HCEC 1CT (cell line): ENCODE measurements at regions not wholly inside any gene's neighbourhood (a gene's known extent, or its start where the extent isn't known, plus 50 kb on each side); places are given as distances from the start of the nearest gene placed in this dataset.
"Not testable (repeated sequence)": the region's sequence is repeated elsewhere in the genome, so short reads cannot be mapped to it uniquely, and the experiment has no call there.

ENCODE experiments used
- DNase-seq: peaks from one replicate; pipeline ENCODE4 v3.0.0-alpha.2; 2017

GRCh38 chr5:58357121-58357520 is 102.8 kb downstream of the PLK2 start:
- DNase-seq: peak; percentile 17

GRCh38 chr5:58356662-58357061 is 103.2 kb downstream of the PLK2 start:
- DNase-seq: no peak

DNA sequence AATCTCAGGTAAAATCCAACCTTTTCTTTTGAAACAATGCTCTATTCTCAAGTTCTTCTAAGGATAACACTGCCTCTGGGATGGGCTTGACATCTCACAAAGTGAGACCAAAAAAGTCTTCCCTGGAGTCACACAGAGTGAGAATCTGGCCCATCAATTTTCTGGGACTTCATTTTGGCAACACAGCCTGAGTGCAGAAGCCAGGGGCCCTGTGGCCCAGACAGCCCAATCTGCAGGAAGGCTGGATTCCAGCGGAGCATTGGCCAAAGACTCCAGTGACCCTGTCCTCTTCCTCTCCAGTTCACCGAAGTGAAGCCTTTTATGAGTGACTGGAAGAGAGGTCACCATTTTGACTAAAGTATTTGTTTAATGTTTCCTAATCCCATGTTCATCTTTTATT is 105.1 kb downstream of the PLK2 start:
- DNase-seq: no peak

- DNase-seq: no peak
Measured at GRCh38 chr5:58353992-58354391, 105.9 kb downstream of the PLK2 start.

- no peak for DNase-seq
Measured at GRCh38 chr5:58351190-58351589, 108.7 kb downstream of the PLK2 start.

DNA sequence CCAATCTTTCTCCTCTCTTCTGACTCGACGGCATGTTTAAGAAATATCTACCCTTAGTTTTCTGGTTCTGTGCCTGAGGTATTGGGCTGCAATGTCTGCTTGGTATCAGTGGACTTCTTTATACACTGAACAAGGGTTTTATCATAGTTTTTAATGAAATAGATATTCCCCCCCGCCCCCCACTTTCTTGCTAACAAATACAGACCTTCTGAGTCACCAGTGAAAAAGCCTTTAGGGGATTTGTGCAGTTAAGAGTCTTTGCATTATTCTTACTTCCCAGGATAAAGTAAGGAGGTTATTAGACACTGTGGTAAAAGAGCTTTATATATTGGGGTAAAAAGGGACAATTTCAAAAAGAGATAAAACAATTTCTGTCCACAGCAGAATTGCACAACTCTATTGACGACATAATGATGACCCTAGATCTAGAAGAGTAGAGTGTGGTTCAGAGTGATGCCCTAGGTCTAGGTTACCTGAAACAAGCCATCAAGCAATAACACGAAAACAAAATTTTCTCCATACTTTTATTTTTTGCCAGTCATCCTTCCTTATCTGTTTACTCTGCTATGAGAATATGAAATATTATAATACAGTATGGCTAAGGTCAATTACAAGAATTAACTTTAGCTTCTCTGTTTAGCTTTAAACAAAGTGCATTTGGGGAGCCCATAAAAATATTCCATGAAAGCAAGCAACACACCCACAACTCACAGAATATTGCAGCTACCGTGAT is 110.7 kb downstream of the PLK2 start:
- DNase-seq: no peak

- DNase-seq: no peak
Measured at GRCh38 chr5:58346041-58346440, 113.8 kb downstream of the PLK2 start.

DNA sequence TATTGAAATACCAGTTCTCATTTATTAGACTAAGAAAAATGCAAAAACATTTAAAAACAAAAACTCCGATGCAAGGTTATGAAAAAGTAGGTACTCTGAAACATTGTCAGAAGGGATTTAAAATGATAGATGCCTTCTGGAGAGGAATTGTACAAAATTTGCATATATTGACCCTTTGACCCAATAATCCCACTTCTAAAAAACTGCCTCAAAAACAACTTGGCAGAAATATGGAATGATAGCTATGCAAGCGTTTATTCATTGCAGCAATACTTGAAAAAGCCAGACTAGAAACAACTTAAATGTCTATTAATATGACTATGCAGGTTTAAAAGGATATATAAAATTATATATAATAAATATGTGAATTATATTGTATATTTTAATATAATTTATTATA is 118.4 kb downstream of the PLK2 start:
- no peak for DNase-seq

DNA sequence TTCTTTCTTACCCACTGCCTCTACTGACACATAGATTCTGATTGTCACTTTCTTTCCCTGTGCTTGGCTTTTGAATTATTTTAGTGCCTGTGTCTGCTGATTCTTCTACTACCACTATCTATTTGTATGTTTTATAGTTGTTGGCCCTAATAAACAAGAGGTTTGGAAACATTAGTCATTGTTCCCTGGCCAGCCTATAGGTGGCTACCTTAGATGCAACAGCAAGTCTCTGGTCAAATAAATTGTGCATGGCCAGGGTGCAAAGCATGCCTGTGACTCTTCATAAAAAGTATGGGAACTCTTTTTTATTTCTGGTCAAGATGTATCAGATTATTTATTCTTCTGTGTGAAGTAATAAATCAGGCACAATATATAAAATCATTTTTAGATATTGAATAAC is 124.4 kb downstream of the PLK2 start:
- no peak for DNase-seq

GRCh38 chr5:58334035-58334434 is 125.9 kb downstream of the PLK2 start:
- no peak for DNase-seq

DNA sequence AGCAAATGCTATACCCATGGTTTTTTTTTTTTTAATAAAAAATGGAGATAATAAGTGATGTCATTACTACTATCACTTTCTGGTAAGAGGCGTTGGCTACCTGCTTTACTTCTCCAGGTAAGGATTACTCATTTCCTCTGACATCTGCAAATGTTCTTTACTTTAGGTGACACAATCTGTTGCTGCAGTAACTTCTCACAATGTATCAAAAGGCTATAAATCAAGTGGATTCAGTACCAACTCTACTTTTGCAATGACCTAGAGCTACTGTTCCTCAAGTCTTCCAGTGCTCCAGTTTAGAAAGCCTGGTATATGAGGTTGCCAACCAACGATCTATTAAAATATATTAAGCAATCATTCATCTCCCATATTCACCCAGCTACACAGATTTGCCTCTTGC is 129.1 kb downstream of the PLK2 start:
- DNase-seq: no peak

DNA sequence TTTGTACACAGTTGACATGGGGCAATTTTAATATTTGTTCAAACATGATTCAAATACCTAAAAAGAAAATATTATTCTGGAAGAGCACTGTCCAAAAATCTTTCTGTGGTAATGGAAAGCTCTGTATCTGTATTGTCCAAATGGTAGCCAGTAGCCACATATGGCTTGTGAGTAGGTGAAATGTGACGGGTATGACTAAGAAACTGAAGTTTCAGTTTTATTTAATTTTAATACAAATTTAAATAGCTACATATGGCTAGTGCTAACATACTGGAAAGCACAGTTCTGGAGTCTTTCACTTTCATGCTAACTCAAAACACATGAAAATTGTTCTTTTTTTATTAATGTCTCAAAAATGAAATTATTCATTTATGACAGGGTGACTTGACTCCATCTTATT is 132.6 kb downstream of the PLK2 start:
- no peak for DNase-seq

DNA sequence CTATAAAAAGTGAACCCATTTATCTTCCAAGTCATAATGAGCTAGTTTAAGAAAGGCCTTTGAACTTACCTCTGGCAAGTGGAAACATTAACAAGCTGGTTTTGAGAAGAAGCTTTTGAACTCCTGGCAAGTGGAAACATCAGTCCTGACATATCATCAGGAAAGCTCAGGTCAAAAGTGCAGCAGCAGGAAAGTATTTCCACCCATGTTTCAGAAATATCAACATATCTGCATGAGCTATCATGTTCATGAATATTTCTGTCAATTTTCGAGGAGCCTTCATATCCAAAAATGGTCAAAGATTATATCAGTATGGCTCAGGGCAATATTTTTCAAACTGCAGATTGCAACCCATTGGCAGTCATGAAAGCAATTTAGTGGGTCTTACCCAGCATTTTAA is 133.9 kb downstream of the PLK2 start:
- DNase-seq: no peak

DNA sequence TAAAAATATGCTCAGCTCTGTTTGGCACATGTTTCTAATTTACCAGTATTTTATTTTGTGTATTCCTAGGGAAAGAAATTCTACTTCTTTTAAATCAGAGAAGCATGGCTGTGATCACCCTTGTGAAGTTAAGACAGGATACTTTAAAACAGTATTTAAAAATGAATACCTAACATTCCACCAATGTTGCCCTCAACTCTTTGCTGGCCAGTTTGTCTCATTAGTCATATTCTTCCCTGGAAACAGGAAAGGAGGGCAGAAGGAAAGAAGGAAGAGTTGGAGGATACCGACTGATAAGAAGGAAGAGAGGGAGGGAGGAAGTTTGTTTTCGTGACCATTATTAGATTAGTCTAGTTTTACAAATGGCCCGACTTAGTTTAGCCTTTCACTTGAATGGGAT is 137.4 kb downstream of the PLK2 start:
- DNase-seq: peak; percentile 35

DNA sequence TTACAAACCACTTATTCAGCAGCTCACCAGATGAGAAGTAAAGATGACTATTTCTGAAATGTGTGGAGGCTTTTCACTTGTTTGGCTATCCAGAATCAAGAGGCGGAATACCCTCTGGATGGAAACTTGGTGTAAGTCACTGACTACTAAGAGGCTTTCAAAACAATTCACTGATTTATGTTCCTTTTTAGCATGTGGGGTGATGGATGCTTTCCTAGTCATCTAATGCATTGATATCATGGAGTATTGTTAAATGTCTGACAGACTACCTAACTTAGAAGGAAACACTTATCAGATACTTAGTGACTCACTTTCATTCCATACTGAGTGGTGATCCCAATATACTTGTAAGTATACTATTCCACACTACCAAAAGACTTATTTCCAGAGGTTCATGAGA is 141.4 kb downstream of the PLK2 start:
- DNase-seq: no peak

DNA sequence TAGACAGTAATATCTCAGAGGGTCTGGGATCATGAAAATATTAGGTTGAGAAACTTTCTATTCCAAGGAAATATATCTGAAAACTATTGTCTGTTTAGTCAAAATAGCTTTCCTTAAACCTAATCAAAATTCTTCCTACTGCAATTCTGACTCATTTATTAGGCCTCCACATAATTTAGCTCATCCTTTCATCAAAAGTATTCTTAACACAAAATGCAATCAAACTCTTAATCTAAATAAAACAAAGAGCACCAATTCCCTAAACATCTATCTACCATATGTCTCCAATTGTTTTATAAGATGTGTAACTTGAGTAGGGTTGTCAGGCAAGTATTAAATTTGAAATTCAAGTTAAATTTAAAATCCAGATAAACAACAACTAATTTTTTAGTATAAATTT is 142.1 kb downstream of the PLK2 start:
- DNase-seq: no peak

GRCh38 chr5:58317009-58317408 is 142.9 kb downstream of the PLK2 start:
- no peak for DNase-seq

- DNase-seq: no peak
Measured at GRCh38 chr5:58315794-58316193, 144.1 kb downstream of the PLK2 start.

DNA sequence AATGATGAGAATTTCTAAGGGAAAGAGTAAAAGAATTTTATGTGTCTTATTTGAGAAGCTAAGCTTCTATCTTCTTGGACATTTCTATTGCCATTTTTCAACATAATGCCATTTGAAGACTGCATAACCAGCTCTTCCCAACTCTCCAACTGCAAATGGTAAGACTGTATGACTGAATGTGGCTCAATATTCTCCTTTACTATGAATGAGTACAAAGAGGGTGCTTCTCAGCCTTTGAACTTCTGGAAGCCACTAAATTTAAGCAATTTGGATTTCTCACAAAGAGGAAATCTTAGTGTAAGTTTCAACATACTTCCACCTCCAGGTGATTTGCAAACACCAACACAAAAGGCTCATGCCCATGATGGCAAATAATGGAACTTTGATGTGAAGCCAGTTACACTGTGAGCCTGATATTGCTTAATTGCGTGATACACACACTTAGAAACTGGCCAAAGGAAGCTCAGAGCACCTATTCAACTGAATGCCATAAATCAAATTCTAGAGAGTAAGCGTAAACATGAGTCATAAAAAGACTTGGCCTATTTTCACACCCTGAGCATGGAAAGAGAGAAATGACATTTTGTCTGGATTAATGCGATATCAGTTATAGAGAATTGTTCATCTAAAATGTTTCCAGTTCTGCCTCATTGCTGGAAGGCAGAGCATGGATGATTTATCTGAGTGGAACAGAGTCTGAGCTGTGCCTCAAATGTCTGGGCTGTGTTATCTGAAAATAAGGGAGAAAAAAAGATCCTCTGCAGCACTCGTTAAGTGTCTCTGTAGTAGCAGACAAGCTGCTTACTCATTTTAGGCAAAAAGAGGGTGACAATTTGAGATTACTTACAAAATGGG is 145.3 kb downstream of the PLK2 start:
- no peak for DNase-seq

GRCh38 chr5:58312299-58312698 is 147.6 kb downstream of the PLK2 start:
- no peak for DNase-seq

GRCh38 chr5:58311526-58311925 is 148.4 kb downstream of the PLK2 start:
- DNase-seq: no peak

DNA sequence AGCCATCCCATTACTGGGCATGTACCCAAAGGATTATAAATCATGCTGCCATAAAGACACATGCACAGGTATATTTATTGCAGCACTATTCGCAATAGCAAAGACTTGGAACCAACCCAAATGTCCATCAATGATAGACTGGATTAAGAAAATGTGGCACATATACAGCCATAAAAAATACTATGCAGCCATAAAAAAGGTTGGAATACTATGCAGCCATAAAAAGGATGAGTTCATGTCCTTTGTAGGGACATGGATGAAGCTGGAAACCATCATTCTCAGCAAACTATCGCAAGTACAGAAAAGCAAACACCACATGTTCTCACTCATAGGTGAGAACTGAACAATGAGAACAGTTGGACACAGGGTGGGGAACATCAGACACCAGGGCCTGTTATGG is 151.5 kb downstream of the PLK2 start:
- DNase-seq: not testable (repeated sequence)

GRCh38 chr5:58300346-58300895 is 159.5 kb downstream of the PLK2 start:
- DNase-seq: no peak

- DNase-seq: no peak
Measured at GRCh38 chr5:58299256-58299655, 160.6 kb downstream of the PLK2 start.
